ENCODE measurements at regions not wholly inside any gene's neighbourhood (a gene's known extent, or its start where the extent isn't known, plus 50 kb on each side); places are given as distances from the start of the nearest gene placed in this dataset.
"Not testable (repeated sequence)": the region's sequence is repeated elsewhere in the genome, so short reads cannot be mapped to it uniquely, and the experiment has no call there.

DNA sequence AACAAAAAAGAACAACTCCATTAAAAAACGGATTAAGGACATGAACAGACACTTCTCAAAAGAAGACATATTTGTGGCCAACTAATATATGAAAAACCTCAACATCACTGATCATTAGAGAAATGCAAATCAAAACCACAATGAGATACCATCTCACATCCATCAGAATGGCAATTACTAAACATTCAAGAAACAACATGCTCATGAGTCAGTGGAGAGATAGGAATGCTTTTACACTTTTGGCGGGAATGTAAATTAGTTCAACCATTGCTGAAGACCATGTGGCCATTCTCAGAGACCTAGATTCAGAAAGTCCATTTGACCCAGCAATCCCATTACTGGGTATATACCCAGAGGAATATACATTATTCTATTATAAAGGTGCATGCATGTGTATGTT is 1442.6 kb upstream of the B3GALT2 start:
- Mint-ChIP-seq H3K4me1 (no peaks in the 10 kb centered on the region), H3K27ac (no peak overlapping the region), H3K27me3 (no peaks in the 10 kb centered on the region), H3K9me3 (peaks cover 0 to 4% (median 2%) of the 10 kb centered on the region in 3 donors), H3K4me3 (no peak overlapping the region), H3K36me3 (peaks cover 2% of the 10 kb centered on the region)

DNA sequence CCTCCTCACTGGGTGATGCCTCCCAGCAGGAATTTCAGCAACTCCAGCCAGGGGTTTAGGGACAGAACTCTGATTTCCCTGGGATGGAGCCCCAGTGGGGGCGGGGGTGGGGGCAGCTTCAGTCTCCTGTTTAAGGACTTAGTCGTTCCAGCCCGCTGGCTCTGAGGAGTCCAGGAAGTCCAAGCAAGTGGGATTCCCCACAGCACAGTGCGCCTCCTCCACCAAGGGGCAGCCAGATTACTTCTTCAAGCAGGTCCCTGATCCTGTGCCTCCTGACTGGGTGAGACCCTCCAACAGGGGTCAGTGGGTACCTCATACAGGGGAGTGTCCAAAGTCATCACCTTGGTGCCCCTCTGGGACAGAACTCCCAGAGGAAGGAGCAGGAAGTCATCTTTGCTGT is 1438.4 kb upstream of the B3GALT2 start:
- no peak overlapping the region for H3K27ac Mint-ChIP-seq
- peaks cover 2 to 4% (median 2%) of the 10 kb centered on the region in 3 donors for H3K9me3 Mint-ChIP-seq
- H3K4me1 Mint-ChIP-seq = no peaks in the 10 kb centered on the region
- no peak overlapping the region for H3K4me3 Mint-ChIP-seq
- no peaks in the 10 kb centered on the region for H3K27me3 Mint-ChIP-seq
- peaks cover 2% of the 10 kb centered on the region for H3K36me3 Mint-ChIP-seq

DNA sequence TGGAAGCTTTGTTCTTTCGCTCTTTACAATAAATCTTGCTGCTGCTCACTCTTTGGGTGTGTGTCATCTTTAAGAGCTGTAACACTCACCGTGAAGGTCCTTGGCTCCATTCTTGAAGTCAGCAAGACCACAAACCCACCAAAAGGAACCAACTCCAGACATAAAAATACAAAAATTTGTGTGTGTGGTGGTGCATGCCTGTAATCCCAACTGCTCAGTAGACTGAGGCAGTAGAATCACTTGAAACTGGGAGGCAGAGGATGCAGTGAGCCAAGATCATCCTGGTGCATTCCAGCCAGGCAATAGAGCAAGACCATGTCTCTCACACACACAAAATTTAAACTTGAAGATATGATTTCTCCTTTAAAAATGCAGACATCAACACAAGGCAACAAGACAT is 1431.7 kb upstream of the B3GALT2 start:
- H3K4me3 Mint-ChIP-seq = no peak overlapping the region
- no peaks in the 10 kb centered on the region for H3K4me1 Mint-ChIP-seq
- H3K27me3 Mint-ChIP-seq = no peaks in the 10 kb centered on the region
- H3K36me3 Mint-ChIP-seq = no peaks in the 10 kb centered on the region
- no peak overlapping the region for H3K27ac Mint-ChIP-seq
- peaks cover 5 to 6% (median 5%) of the 10 kb centered on the region in 3 donors for H3K9me3 Mint-ChIP-seq

DNA sequence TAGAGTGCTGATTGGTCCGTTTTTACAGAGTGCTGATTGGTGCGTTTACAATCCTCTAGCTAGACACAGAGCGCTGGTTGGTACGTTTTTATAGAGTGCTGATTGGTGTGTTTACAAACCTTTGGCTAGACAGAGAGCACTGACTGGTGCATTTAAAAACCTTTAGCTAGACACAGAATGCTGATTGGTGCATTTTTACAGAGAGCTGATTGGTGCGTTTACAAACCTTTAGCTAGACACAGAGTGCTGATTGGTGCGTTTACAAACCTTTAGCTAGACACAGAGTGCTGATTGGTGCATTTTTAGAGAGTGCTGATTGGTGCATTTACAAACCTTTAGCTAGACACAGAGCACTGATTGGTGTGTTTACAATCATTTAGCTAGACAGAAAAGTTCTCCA is 1430.9 kb upstream of the B3GALT2 start:
- H3K9me3 Mint-ChIP-seq, H3K4me3 Mint-ChIP-seq, H3K4me1 Mint-ChIP-seq, H3K27ac Mint-ChIP-seq, H3K27me3 Mint-ChIP-seq, H3K36me3 Mint-ChIP-seq: not testable (repeated sequence)

DNA sequence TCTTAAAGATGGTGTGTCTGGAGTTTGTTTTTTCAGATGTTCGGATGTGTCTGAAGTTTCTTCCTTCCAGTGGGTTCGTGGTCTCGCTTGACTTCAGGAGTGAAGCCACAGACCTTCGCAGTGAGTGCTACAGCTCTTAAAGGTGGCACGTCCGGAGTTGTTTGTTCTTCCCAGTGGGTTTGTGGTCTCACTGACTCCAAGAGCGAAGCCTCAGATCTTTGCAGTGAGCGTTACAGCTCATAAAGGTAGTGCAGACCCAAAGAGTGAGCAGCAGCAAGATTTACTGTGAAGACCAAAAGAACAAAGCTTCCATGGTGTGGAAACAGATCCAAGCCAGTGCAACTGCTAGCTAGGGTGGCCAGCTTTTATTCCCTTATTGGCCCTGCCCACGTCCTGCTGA is 1430.4 kb upstream of the B3GALT2 start:
- Mint-ChIP-seq H3K27me3 (no peaks in the 10 kb centered on the region), H3K9me3 (peaks cover 5 to 6% (median 5%) of the 10 kb centered on the region in 3 donors), H3K4me3 (no peak overlapping the region), H3K27ac (no peak overlapping the region), H3K4me1 (no peaks in the 10 kb centered on the region), H3K36me3 (no peaks in the 10 kb centered on the region)

DNA sequence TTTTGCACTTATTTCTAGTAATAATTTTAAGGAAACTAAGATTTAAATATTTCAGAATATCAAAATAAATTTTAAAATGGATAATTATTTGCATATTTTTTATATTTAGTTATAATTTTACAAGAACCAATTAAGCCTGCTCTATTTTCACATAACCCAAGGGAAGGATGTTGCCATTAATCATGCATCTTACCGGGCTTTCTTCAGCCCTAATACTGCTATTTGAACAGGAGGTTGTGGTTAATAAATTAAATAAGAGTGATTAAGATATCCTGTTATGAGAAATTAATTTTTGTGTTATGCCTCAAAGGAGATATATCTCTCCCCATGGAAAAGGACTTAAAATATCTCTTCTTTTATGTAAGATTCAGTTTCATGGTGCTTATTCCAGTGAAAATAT is 1415.8 kb upstream of the B3GALT2 start:
- Mint-ChIP-seq H3K27me3 (no peaks in the 10 kb centered on the region), H3K36me3 (no peaks in the 10 kb centered on the region), H3K4me1 (no peaks in the 10 kb centered on the region), H3K4me3 (no peak overlapping the region), H3K27ac (no peak overlapping the region), H3K9me3 (no peaks in the 10 kb centered on the region)

DNA sequence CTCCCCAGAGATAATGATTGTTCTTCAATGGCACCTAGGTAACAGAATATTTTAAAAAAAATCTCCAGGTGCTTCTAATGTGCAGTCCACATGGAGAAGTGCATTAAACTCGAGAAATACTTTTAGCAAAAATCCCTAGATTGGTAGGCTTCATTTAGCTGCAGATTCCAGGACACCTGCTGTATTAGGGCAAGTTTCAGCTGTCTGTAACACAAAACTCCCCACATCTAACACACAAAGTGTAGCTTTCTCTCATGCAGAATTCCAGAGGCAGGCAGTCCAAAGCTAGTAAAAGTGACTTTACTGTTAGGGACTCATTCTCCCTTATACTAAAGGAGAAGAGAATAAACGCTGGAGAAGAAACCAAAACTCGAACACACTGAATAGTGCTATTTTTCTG is 1414.3 kb upstream of the B3GALT2 start:
- no peak overlapping the region for H3K27ac Mint-ChIP-seq
- no peaks in the 10 kb centered on the region for H3K36me3 Mint-ChIP-seq
- no peak overlapping the region for H3K4me3 Mint-ChIP-seq
- no peaks in the 10 kb centered on the region for H3K27me3 Mint-ChIP-seq
- no peaks in the 10 kb centered on the region for H3K4me1 Mint-ChIP-seq
- H3K9me3 Mint-ChIP-seq = no peaks in the 10 kb centered on the region

DNA sequence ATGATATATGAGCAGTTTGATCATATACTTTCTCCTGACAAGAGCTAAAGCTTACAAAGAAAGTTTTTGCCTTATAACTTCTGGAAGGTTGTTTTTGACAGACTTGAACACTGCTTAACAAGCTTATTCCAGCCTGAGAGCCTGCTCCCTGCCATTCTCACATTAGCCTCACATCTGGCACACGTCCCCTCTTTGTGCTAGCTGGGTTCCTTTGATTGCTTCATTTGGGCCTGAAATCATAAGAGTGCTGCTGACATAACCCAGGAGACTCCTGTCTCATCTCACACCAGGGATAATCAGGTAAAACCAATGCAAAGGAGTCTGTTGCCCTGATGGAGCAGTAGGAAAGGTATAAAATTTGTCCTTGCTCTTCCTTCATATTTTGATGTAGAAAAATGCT is 1411.7 kb upstream of the B3GALT2 start:
- H3K27me3 Mint-ChIP-seq = no peaks in the 10 kb centered on the region
- no peak overlapping the region for H3K4me3 Mint-ChIP-seq
- no peaks in the 10 kb centered on the region for H3K4me1 Mint-ChIP-seq
- H3K9me3 Mint-ChIP-seq = no peaks in the 10 kb centered on the region
- H3K36me3 Mint-ChIP-seq = no peaks in the 10 kb centered on the region
- H3K27ac Mint-ChIP-seq = no peak overlapping the region

DNA sequence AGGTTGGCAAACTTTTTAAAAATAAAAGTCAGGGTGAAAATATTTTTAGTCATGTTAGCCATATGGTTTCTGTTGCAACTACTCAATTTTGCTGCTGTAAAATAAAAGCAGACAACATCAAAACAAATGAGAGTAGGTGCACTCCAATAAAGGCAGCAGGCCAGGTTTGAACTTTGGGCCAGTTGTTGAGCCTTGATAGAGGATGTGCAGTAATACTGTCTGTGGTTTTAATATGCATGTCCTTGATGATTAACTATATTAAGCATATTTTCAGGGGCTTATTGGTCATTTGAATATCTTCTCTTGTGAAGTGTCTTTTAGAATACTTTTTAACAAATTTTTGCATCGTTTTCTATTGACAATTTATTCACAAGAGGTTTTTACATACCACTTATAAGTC is 1399.9 kb upstream of the B3GALT2 start:
- peaks cover 2 to 6% (median 2%) of the 10 kb centered on the region in 3 donors for H3K9me3 Mint-ChIP-seq
- no peak overlapping the region for H3K4me3 Mint-ChIP-seq
- H3K27ac Mint-ChIP-seq = no peak overlapping the region
- H3K4me1 Mint-ChIP-seq = no peaks in the 10 kb centered on the region
- H3K36me3 Mint-ChIP-seq = no peaks in the 10 kb centered on the region
- no peaks in the 10 kb centered on the region for H3K27me3 Mint-ChIP-seq

DNA sequence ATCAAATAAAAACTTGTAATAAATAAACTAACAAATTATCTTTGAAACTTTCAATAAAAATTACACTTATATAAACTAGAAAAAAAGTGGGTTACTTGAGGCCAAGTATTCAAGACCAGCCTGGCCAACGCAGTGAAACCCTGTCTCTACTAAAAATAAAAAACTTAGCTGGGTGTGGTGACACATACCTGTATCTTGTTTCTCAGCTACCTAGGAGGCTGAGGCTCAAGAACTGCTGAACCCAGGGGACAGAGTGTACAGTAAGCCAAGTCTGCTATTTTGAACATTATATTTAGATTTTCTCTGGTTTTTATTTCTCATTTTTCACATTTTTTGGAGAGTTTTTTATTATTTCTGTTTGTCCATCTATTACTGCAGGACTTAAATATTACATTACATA is 1397.6 kb upstream of the B3GALT2 start:
- no peaks in the 10 kb centered on the region for H3K27me3 Mint-ChIP-seq

DNA sequence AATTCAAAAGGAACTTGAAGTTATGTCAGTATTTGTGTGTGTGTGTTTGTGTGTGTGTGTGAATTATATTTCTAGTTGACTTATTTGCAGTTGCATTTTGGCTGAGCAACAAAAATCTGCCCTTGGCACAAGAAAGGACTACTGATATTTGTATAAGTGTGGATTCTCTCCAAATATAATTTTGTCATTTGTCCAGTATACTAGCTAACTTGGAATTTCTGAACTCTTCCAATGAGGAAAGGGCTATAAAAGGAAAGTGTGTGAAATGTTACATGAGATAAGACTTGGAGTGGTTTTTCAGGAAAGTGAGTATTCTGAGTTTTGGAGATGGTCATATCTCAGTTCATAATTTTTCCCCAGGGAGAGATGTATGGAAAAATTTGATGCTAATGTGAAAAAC is 1384.1 kb upstream of the B3GALT2 start:
- Mint-ChIP-seq H3K4me3 (no peak overlapping the region), H3K4me1 (no peaks in the 10 kb centered on the region), H3K27me3 (no peaks in the 10 kb centered on the region), H3K27ac (no peak overlapping the region), H3K9me3 (peaks cover 0 to 4% (median 2%) of the 10 kb centered on the region in 3 donors), H3K36me3 (no peaks in the 10 kb centered on the region)

More for the DNA sequence above, 1397.6 kb upstream of the B3GALT2 start:
- no peak overlapping the region for H3K27ac Mint-ChIP-seq
- no peaks in the 10 kb centered on the region for H3K4me1 Mint-ChIP-seq
- no peak overlapping the region for H3K4me3 Mint-ChIP-seq
- H3K36me3 Mint-ChIP-seq = no peaks in the 10 kb centered on the region
- peaks cover 2 to 6% (median 2%) of the 10 kb centered on the region in 3 donors for H3K9me3 Mint-ChIP-seq

DNA sequence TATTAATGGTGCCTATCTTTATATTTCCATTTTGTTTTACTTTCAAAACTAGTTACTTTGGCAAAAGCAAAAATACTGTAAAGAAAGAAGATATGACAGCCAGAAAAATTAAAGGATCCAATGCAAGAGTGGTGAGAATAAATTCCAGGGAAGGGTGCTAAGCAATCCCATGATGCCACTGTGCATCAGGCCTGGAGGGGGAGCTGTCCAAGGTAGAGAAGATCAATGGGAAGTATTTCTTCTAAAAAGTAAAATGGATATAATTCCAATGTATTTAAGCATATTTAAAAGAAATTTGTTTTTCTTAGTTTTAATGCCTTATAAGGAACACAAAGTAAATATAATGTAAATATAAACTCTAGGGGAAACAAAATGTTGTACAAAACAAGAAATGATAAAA is 1382.2 kb upstream of the B3GALT2 start:
- no peaks in the 10 kb centered on the region for H3K4me1 Mint-ChIP-seq
- H3K27me3 Mint-ChIP-seq = no peaks in the 10 kb centered on the region
- H3K27ac Mint-ChIP-seq = no peak overlapping the region
- no peak overlapping the region for H3K4me3 Mint-ChIP-seq
- no peaks in the 10 kb centered on the region for H3K36me3 Mint-ChIP-seq
- peaks cover 0 to 4% (median 2%) of the 10 kb centered on the region in 3 donors for H3K9me3 Mint-ChIP-seq

DNA sequence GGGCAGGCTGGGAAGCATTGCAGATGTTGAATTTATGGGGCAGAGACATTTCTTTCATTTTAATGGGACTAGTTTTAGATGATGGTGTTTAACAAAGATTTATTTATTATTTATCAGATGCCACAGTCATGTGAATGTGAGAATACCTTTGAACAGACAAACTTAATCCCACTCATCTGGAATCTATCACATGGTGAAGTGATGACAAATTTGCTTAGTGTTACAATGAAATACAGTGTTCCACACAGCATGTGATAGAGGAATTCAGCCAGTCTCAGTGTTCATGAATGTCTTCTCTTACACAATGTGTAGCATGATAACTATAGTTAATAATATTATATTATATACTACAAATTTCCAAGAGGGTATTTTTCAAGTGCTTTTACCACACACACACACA is 1361.7 kb upstream of the B3GALT2 start:
- Mint-ChIP-seq H3K27ac (no peak overlapping the region), H3K4me3 (no peak overlapping the region), H3K9me3 (peaks cover 0 to 3% (median 2%) of the 10 kb centered on the region in 3 donors), H3K36me3 (no peaks in the 10 kb centered on the region), H3K27me3 (no peaks in the 10 kb centered on the region), H3K4me1 (no peaks in the 10 kb centered on the region)

DNA sequence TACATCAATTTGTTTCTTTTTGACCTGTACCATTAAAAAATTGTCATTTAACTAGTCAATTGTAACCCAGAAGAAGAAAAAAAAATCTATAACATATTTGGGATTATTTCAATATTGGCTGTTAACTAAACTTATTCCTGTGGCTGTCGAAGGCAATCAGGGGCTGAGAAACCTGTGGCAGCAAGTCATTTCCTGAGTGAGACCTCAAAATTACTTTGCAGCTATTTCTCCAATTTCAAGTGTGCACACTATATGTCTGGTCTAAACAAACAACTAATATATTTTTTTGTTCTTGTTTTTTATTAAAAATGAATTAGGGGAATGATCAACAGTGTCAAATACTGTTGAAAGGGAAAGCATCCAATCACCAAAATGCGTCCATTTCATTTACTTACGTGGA is 1357.6 kb upstream of the B3GALT2 start:
- H3K27me3 Mint-ChIP-seq = no peaks in the 10 kb centered on the region
- no peak overlapping the region for H3K27ac Mint-ChIP-seq
- peaks cover under 1 to 7% (median 2%) of the 10 kb centered on the region in 3 donors for H3K9me3 Mint-ChIP-seq
- no peak overlapping the region for H3K4me3 Mint-ChIP-seq
- no peaks in the 10 kb centered on the region for H3K36me3 Mint-ChIP-seq
- no peaks in the 10 kb centered on the region for H3K4me1 Mint-ChIP-seq

DNA sequence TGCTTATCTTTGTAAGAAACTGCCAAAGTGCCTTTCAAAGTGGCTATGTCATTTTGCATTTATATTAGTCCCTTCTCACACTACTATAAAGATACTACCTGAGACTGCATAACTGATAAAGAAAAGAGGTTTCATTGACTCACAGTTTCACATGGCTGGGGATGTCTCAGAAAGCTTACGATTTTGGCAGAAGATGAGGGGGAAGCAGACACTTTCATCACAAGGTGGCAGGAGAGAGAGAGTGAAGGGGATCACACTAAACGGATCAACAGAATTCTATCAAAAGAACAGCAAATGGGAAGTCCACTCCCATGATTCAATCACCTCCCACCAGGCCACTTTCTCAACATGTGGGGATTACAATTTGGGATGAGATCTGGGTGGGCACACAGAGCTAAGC is 1352.0 kb upstream of the B3GALT2 start:
- no peak overlapping the region for H3K27ac Mint-ChIP-seq
- H3K9me3 Mint-ChIP-seq = peaks cover 0 to 7% (median 2%) of the 10 kb centered on the region in 3 donors
- peaks cover 0 to 1% (median 0%) of the 10 kb centered on the region in 3 donors for H3K4me1 Mint-ChIP-seq
- H3K36me3 Mint-ChIP-seq = no peaks in the 10 kb centered on the region
- no peak overlapping the region for H3K4me3 Mint-ChIP-seq
- no peaks in the 10 kb centered on the region for H3K27me3 Mint-ChIP-seq

DNA sequence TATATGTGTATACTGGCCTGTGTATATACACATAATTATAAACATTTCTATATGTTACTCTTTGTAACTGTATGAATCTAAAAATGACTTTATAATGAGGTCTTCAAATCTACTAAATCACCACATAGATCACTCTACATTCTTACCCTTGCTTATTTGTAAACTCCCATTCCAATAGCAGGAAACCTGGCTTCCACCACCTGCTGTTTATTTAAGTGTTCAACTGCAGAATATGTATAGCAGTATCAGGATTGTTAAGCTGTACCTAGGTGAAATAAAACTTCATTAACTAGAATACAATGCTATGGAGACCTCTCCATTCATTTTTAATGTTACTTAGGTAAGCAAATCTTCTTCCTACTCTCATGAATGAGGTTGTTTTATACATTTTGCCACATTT is 1351.1 kb upstream of the B3GALT2 start:
- Mint-ChIP-seq H3K27ac (no peak overlapping the region), H3K27me3 (no peaks in the 10 kb centered on the region), H3K4me3 (no peak overlapping the region), H3K9me3 (peaks cover 0 to 6% (median 2%) of the 10 kb centered on the region in 3 donors), H3K4me1 (peaks cover 0 to 1% (median 0%) of the 10 kb centered on the region in 3 donors), H3K36me3 (no peaks in the 10 kb centered on the region)

DNA sequence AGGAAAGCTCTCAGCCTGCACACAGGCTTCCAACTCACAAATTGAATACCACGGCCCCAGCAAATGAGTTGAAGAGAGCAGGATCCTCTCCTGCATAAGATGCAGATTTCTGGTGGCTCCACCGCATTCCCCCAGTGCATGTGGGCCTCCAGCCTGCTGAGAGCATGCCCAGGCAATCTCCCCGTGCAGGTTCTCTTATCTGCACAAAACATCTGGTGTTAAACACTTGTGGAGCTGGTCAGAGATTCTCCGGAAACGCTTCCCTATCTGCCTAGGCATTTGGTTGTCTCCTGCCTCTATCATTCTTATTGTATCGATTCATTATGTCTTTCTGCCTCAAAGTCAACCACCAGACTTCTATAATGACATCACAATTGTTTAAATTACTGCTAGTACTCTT is 1349.0 kb upstream of the B3GALT2 start:
- Mint-ChIP-seq H3K27me3 (no peaks in the 10 kb centered on the region), H3K27ac (peak overlapping the region in 1 of 3 donors; percentile 8), H3K4me1 (peaks cover 0 to 1% (median 0%) of the 10 kb centered on the region in 3 donors), H3K36me3 (no peaks in the 10 kb centered on the region), H3K4me3 (no peak overlapping the region), H3K9me3 (no peaks in the 10 kb centered on the region)
